Hepatocyte (in vitro differentiated cells): ENCODE measurements at regions not wholly inside any gene's neighbourhood (a gene's known extent, or its start where the extent isn't known, plus 50 kb on each side); places are given as distances from the start of the nearest gene placed in this dataset.

ENCODE experiments used
- DNase-seq: peaks from one replicate; pipeline ENCODE4 v3.0.0-alpha.2; 2016; ENCODE audit warnings: low spot score
- H2AFZ ChIP-seq: fragments of 200-600 bp; sonication (generic); 2 replicates; pipeline ENCODE4 v1.6.0; 2016; ENCODE audit warnings: antibody characterized with exemption, mild to moderate bottlenecking
- H3K27ac ChIP-seq: fragments of 200-600 bp; sonication (generic); 2 replicates; pipeline ENCODE4 v1.5.1; 2016; ENCODE audit warnings: mild to moderate bottlenecking
- H3K27me3 ChIP-seq: fragments of 200-600 bp; sonication (generic); 2 replicates; pipeline ENCODE4 v1.6.1; 2016
- H3K36me3 ChIP-seq: fragments of 200-600 bp; sonication (generic); replicated peaks from 2 replicates; pipeline ENCODE4 v1.5.1; 2016; ENCODE audit warnings: low read depth; ENCODE audit not compliant: insufficient read depth
- H3K4me1 ChIP-seq: fragments of 200-600 bp; sonication (generic); 2 replicates; pipeline ENCODE4 v1.5.1; 2016; ENCODE audit warnings: mild to moderate bottlenecking, moderate library complexity; ENCODE audit not compliant: insufficient read depth
- H3K4me2 ChIP-seq: fragments of 200-600 bp; sonication (generic); 2 replicates; pipeline ENCODE4 v1.6.0; 2016
- H3K4me3 ChIP-seq: fragments of 200-600 bp; sonication (generic); 2 replicates; pipeline ENCODE4 v1.5.1; 2016; ENCODE audit warnings: mild to moderate bottlenecking
- H3K79me2 ChIP-seq: fragments of 200-600 bp; sonication (generic); 2 replicates; pipeline ENCODE4 v1.6.0; 2017; ENCODE audit warnings: mild to moderate bottlenecking
- H3K9me2 ChIP-seq: fragments of 200-600 bp; sonication (generic); replicated peaks from 2 replicates; pipeline ENCODE4 v1.6.0; 2017; ENCODE audit warnings: mild to moderate bottlenecking; ENCODE audit not compliant: insufficient read depth
- H3K9me3 ChIP-seq: fragments of 200-600 bp; sonication (generic); 2 replicates; pipeline ENCODE4 v1.5.1; 2016; ENCODE audit warnings: low read depth, mild to moderate bottlenecking
- H4K20me1 ChIP-seq: fragments of 200-600 bp; sonication (generic); 2 replicates; pipeline ENCODE4 v1.6.0; 2016; ENCODE audit warnings: mild to moderate bottlenecking; ENCODE audit not compliant: insufficient read depth, poor library complexity, severe bottlenecking
- CTCF ChIP-seq: fragments of 200-600 bp; sonication (generic); IDR thresholded peaks from 2 replicates; pipeline ENCODE4 v1.5.1; 2016; ENCODE audit warnings: antibody characterized with exemption, mild to moderate bottlenecking; ENCODE audit not compliant: poor library complexity
- EZH2 ChIP-seq: fragments of 200-600 bp; sonication (generic); IDR thresholded peaks from 2 replicates; pipeline ENCODE4 v1.6.1; 2016; ENCODE audit warnings: antibody characterized with exemption, mild to moderate bottlenecking, borderline replicate concordance
- EZH2phosphoT487 ChIP-seq: fragments of 200-600 bp; sonication (generic); IDR thresholded peaks from one replicate; pipeline ENCODE4 v1.6.1; 2018; ENCODE audit warnings: antibody characterized with exemption, mild to moderate bottlenecking, low read depth, moderate library complexity; ENCODE audit not compliant: unreplicated experiment, severe bottlenecking
- WGBS: methylation state at CpG from one replicate; pipeline ENCODE4 v1.1.6; 2016; ENCODE audit warnings: low lambda C conversion rate; ENCODE audit errors: missing lambda C conversion rate; 5-methylcytosine and 5-hydroxymethylcytosine counted together

DNA sequence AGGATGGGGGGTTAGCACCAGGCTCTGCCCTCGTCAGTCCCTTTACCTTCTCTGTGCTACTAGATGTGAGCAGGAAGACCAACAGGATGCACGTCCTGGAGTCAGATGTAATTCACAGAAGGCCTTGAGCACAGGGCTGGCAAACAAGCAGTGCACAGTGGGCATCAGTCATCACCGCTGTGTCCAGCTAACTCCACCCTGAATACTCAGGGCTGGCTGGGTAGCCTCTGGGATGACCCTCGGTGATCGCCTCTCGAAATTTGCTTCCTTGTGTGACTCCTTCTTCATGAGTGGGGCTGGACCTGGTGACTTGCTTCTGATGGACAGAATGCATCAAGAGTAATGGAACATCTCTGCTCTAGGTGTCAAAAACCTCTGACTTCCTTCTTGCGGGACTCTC, 92.2 kb upstream of the TMPRSS2 start:
- Histone ChIP-seq H3K27me3 (no peaks in the 10 kb centered on the region), H3K27ac (no peak overlapping the region), H3K79me2 (no peaks in the 10 kb centered on the region), H3K4me3 (no peak overlapping the region), H4K20me1 (no peaks in the 10 kb centered on the region), H3K9me3 (no peaks in the 10 kb centered on the region), H3K9me2 (no peaks in the 10 kb centered on the region), H2AFZ (no peak overlapping the region), H3K4me1 (peaks cover 21% of the 10 kb centered on the region), H3K36me3 (no peaks in the 10 kb centered on the region), H3K4me2 (no peak overlapping the region)
- no peak for DNase-seq
- no peak for TF ChIP-seq CTCF
- no peak for TF ChIP-seq EZH2
- TF ChIP-seq EZH2phosphoT487: no peak
- WGBS: 97% methylated on average over 7 of the region's 7 CpGs

GRCh38 chr21:41598561-41599431, 90.8 kb upstream of the TMPRSS2 start:
- H3K79me2 ChIP-seq: no peaks in the 10 kb centered on the region
- H3K9me2 ChIP-seq: no peaks in the 10 kb centered on the region
- H3K9me3 ChIP-seq: no peaks in the 10 kb centered on the region
- no peaks in the 10 kb centered on the region for H3K27me3 ChIP-seq
- DNase-seq: no peak
- H3K4me2 ChIP-seq: no peak overlapping the region
- H3K27ac ChIP-seq: no peak overlapping the region
- no peaks in the 10 kb centered on the region for H3K36me3 ChIP-seq
- TF ChIP-seq CTCF (no peak), EZH2phosphoT487 (no peak), EZH2 (no peak)
- no peaks in the 10 kb centered on the region for H4K20me1 ChIP-seq
- H2AFZ ChIP-seq: no peak overlapping the region
- 85% methylated on average over 21 of the region's 21 CpGs for WGBS
- no peak overlapping the region for H3K4me3 ChIP-seq
- H3K4me1 ChIP-seq: peaks cover 31% of the 10 kb centered on the region

GRCh38 chr21:41597811-41598231, 89.9 kb upstream of the TMPRSS2 start:
- no peaks in the 10 kb centered on the region for H3K27me3 ChIP-seq
- no peak overlapping the region for H2AFZ ChIP-seq
- no peak overlapping the region for H3K27ac ChIP-seq
- DNase-seq: no peak
- no peaks in the 10 kb centered on the region for H3K79me2 ChIP-seq
- no peak overlapping the region for H3K4me3 ChIP-seq
- no peaks in the 10 kb centered on the region for H4K20me1 ChIP-seq
- H3K36me3 ChIP-seq: no peaks in the 10 kb centered on the region
- no peak overlapping the region for H3K4me2 ChIP-seq
- H3K9me3 ChIP-seq: no peaks in the 10 kb centered on the region
- no peaks in the 10 kb centered on the region for H3K9me2 ChIP-seq
- WGBS: 93% methylated on average over 9 of the region's 9 CpGs
- H3K4me1 ChIP-seq: peaks cover 29% of the 10 kb centered on the region
- TF ChIP-seq CTCF (no peak), EZH2 (no peak), EZH2phosphoT487 (no peak)
